ENCODE measurements at regions not wholly inside any gene's neighbourhood (a gene's known extent, or its start where the extent isn't known, plus 50 kb on each side); places are given as distances from the start of the nearest gene placed in this dataset.

GRCh38 chr2:57698392-57698791, 348.2 kb upstream of the VRK2 start:
- TF ChIP-seq CTCF (IDR thresholded peaks at IDR 0.05) (no peak), POLR2A (IDR thresholded peaks at IDR 0.05) (no peak)
